GM21825 (cell line): ENCODE measurements at regions not wholly inside any gene's neighbourhood (a gene's known extent, or its start where the extent isn't known, plus 50 kb on each side); places are given as distances from the start of the nearest gene placed in this dataset.

Experiments
- ATAC-seq: cut with Tn5 transposase; IDR thresholded peaks from one replicate; pipeline ENCODE4 v1.9.1; 2021; ENCODE audit warnings: mild to moderate bottlenecking, moderate library complexity; ENCODE audit not compliant: unreplicated experiment

- no peak for ATAC-seq
Observed at GRCh38 chr4:175871774-175872405, 59.8 kb upstream of the GPM6A start.

GRCh38 chr4:175873707-175874106 is 61.6 kb upstream of the GPM6A start:
- no peak for ATAC-seq

GRCh38 chr4:175874306-175874705 is 62.2 kb upstream of the GPM6A start:
- no peak for ATAC-seq

- ATAC-seq = no peak
Observed at GRCh38 chr4:175875993-175876771, 64.1 kb upstream of the GPM6A start.

GRCh38 chr4:175882891-175883290 is 70.8 kb upstream of the GPM6A start:
- ATAC-seq = no peak

- no peak for ATAC-seq
Observed at GRCh38 chr4:175884048-175884447, 72.0 kb upstream of the GPM6A start.

GRCh38 chr4:175891231-175891630 is 79.2 kb upstream of the GPM6A start:
- ATAC-seq = no peak

- no peak for ATAC-seq
Observed at GRCh38 chr4:175891851-175892250, 79.8 kb upstream of the GPM6A start.

GRCh38 chr4:175905925-175906324 is 93.9 kb upstream of the GPM6A start:
- ATAC-seq = no peak

GRCh38 chr4:175906384-175906783 is 94.3 kb upstream of the GPM6A start:
- ATAC-seq = no peak

GRCh38 chr4:175910700-175911099 is 98.6 kb upstream of the GPM6A start:
- ATAC-seq = no peak

- no peak for ATAC-seq
Observed at GRCh38 chr4:175916626-175917351, 104.7 kb upstream of the GPM6A start.

- no peak for ATAC-seq
Observed at GRCh38 chr4:175927121-175927520, 115.1 kb upstream of the GPM6A start.

GRCh38 chr4:175929441-175929840 is 117.4 kb upstream of the GPM6A start:
- ATAC-seq = no peak

- no peak for ATAC-seq
Observed at GRCh38 chr4:175929932-175930331, 117.9 kb upstream of the GPM6A start.

- ATAC-seq = no peak
Observed at GRCh38 chr4:175930471-175930870, 118.4 kb upstream of the GPM6A start.

- no peak for ATAC-seq
Observed at GRCh38 chr4:175932116-175932515, 120.1 kb upstream of the GPM6A start.

- ATAC-seq = no peak
Observed at GRCh38 chr4:175934506-175934905, 122.4 kb upstream of the GPM6A start.

GRCh38 chr4:175935016-175935661 is 123.1 kb upstream of the GPM6A start:
- ATAC-seq = no peak

GRCh38 chr4:175944126-175944910 is 121.3 kb upstream of the WDR17 start:
- ATAC-seq = no peak
